HEK293T (cell line): ENCODE measurements at regions not wholly inside any gene's neighbourhood (a gene's known extent, or its start where the extent isn't known, plus 50 kb on each side); places are given as distances from the start of the nearest gene placed in this dataset.

Source experiments
- CTCF ChIA-PET: fragments of 350-600 bp; formaldehyde crosslinking; extraction: SDS; loops from one replicate; lab custom pipeline; 2021; ENCODE audit warnings: antibody characterized with exemption, inconsistent platforms; lab: Yijun Ruan, JAX
- POLR2A ChIA-PET: fragments of 350-600 bp; formaldehyde crosslinking; extraction: SDS; loops from one replicate; lab custom pipeline; 2020; ENCODE audit warnings: antibody characterized with exemption, inconsistent platforms; lab: Yijun Ruan, JAX
- DNase-seq: peaks from one replicate; pipeline ENCODE4 v3.0.0; 2012; ENCODE audit warnings: mixed read lengths; ENCODE audit errors: extremely low spot score
- ARNT ChIP-seq: fragments of 450-650 bp; IDR thresholded peaks from 2 replicates; pipeline ENCODE4 v1.6.1; 2017; ENCODE audit warnings: mild to moderate bottlenecking
- BHLHE40 ChIP-seq: fragments of 450-650 bp; IDR thresholded peaks from 2 replicates; pipeline ENCODE4 v1.6.1; 2016; ENCODE audit warnings: mild to moderate bottlenecking, moderate library complexity, borderline replicate concordance
- CTBP1 ChIP-seq: fragments of 450-650 bp; IDR thresholded peaks from 2 replicates; pipeline ENCODE4 v1.6.1; 2016; ENCODE audit warnings: borderline replicate concordance
- ELF4 ChIP-seq: fragments of 450-650 bp; IDR thresholded peaks from 2 replicates; pipeline ENCODE4 v1.6.1; 2017; ENCODE audit warnings: antibody characterized with exemption
- FOXA1 ChIP-seq: fragments of 450-650 bp; IDR thresholded peaks from 2 replicates; pipeline ENCODE4 v1.6.1; 2016; ENCODE audit warnings: mild to moderate bottlenecking
- FOXK2 ChIP-seq: fragments of 450-650 bp; IDR thresholded peaks from 2 replicates; pipeline ENCODE4 v1.6.1; 2016; ENCODE audit warnings: mild to moderate bottlenecking
- FOXM1 ChIP-seq: fragments of 450-650 bp; IDR thresholded peaks from 2 replicates; pipeline ENCODE4 v1.6.1; 2017; ENCODE audit warnings: mild to moderate bottlenecking, borderline replicate concordance
- HDGF ChIP-seq: fragments of 450-650 bp; IDR thresholded peaks from 2 replicates; pipeline ENCODE4 v1.6.1; 2017; ENCODE audit warnings: antibody characterized with exemption, borderline replicate concordance
- L3MBTL2 ChIP-seq: fragments of 450-650 bp; conservative IDR thresholded peaks from 2 replicates; pipeline ENCODE4 v1.6.1; 2016; ENCODE audit warnings: mild to moderate bottlenecking
- LEF1 ChIP-seq: fragments of 450-650 bp; IDR thresholded peaks from 2 replicates; pipeline ENCODE4 v1.6.1; 2017; ENCODE audit warnings: mild to moderate bottlenecking, borderline replicate concordance
- NFRKB ChIP-seq: fragments of 450-650 bp; IDR thresholded peaks from 2 replicates; pipeline ENCODE4 v1.6.1; 2016; ENCODE audit warnings: mild to moderate bottlenecking, moderate library complexity
- SP1 ChIP-seq: fragments of 450-650 bp; IDR thresholded peaks from 2 replicates; pipeline ENCODE4 v1.6.1; 2017
- SUZ12 ChIP-seq: fragments of 450-650 bp; IDR thresholded peaks from 2 replicates; pipeline ENCODE4 v1.6.1; 2016; ENCODE audit warnings: mild to moderate bottlenecking
- TARDBP ChIP-seq: fragments of 450-650 bp; IDR thresholded peaks from 2 replicates; pipeline ENCODE4 v1.6.1; 2016
- ZNF384 ChIP-seq: fragments of 450-650 bp; IDR thresholded peaks from 2 replicates; pipeline ENCODE4 v1.6.1; 2016
- TF ChIP-seq, protein P1 (sequence below): fragments of 450-650 bp; IDR thresholded peaks from 2 replicates; pipeline ENCODE4 v1.6.1; 2016

DNA sequence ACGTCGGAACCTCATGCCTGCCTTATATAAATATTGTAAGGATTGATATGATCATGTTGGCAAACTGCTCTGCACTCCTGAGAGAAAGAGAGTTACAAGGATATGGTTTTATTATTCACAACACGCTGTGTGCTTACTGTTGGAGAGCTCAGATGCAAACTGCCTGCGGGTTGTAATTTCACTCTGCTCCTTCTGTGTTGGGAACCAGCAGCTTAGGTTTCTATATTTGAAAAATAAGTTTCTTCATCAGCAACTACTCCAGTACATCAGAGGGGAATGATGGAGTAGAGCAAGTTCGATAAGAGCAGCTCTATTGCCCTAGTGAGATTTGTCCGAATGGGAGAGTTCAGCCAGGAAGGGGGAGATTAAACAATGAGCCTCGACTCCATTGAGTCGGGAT lies 106.9 kb upstream of the UBL3 start:
- DNase-seq: no peak
- ChIA-PET POLR2A (no interaction called here), CTCF (no interaction called here)
- TF ChIP-seq FOXK2 (no peak), CTBP1 (no peak), SUZ12 (no peak)
- TF ChIP-seq, protein P1, sequence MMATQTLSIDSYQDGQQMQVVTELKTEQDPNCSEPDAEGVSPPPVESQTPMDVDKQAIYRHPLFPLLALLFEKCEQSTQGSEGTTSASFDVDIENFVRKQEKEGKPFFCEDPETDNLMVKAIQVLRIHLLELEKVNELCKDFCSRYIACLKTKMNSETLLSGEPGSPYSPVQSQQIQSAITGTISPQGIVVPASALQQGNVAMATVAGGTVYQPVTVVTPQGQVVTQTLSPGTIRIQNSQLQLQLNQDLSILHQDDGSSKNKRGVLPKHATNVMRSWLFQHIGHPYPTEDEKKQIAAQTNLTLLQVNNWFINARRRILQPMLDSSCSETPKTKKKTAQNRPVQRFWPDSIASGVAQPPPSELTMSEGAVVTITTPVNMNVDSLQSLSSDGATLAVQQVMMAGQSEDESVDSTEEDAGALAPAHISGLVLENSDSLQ: no peak

DNA sequence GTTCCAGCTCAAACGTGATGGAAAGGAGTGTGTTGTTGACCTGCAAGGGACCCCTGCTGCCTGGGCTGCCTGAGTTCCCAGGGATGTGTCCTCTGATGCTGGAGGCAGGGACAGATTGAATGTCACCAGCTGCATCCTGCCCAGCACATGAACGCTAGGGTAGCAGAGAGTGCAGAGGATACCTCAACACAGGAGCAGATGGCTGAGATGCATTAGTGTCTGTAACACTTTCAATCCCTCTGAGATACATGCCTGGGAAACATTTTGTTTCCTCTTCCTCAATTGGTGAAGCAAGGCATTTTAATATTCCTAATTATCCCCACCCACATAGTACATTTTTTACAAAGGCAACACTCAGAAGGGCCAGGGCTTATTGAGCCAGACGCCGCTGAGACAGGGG lies 106.4 kb upstream of the UBL3 start:
- CTCF ChIA-PET: no interaction called here
- POLR2A ChIA-PET: no interaction called here
- TF ChIP-seq FOXA1 (no peak), L3MBTL2 (no peak), TARDBP (no peak), SP1 (no peak)
- DNase-seq: no peak

DNA sequence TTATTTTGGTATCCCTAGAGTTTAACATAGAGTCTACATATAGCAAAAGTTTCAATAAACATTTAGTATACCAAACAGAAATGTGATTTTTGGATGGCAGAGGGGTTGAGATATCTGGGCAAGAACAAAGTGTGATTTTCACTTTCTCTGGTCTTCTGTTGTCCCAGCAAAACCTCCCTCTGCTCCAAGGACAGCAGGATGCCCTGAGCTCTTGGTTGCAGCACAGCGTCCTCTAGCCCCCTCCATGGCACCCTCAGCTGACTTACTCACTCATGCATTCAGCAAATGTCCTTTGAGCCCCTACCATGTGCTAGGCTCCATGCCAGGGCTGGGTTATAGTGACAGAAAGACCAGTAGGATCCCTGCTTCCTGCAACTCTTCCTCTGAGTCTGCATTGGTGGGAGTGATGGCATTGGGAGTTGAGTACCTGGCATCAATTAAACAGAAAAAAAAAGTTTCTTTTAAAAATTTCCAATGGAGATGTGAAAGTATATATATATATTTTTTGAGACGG lies 104.8 kb upstream of the UBL3 start:
- ChIA-PET POLR2A (no interaction called here), CTCF (no interaction called here)
- DNase-seq: no peak
- TF ChIP-seq FOXK2 (no peak), CTBP1 (no peak), ARNT (no peak), ZNF384 (no peak), SUZ12 (no peak), FOXA1 (no peak), FOXM1 (no peak), NFRKB (no peak), L3MBTL2 (no peak)

DNA sequence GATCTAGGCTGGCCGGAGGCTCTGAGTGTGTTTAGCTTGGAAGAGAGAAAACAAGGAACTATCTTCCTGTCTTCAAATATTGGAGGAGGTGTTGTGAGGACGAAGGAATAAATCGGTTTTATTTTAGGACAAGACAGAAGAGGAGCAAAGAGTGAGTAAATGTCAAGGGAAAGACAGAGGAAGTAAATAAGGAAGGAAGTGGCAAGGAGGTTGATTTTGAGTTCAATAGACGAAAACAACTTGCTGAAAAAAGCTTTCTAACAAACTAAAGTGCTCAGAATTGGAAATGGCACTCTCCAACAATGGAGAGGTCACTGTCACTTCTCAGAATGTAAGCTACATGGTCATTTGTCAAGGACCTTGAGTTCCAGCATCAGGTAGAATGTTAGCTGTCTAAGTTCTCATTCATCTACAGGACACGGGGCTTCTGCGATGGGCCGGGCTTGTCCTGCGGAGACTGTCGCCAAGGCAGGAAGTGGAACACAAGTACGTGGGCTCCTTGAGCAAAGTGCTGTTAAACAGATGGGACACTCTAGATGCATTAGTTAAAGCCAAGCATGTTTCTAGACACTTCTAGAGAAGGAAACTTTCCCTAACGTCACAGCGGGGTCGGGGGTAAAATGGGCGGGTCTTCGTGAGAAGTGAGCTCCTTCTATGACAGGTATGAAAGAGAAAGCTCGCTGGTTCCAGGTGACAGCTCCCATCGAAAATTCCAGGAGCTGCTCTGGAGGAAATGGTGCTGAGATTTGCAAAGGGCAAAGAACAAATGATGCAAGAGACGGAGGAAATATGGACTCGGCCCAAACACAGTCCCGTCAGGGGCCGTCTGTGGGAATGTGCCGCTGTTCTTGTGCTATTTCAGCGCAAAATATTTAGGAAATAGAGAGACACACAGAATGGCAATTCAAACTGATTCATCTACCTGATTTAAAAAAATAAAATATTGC lies 103.9 kb upstream of the UBL3 start:
- POLR2A ChIA-PET: no interaction called here

DNA sequence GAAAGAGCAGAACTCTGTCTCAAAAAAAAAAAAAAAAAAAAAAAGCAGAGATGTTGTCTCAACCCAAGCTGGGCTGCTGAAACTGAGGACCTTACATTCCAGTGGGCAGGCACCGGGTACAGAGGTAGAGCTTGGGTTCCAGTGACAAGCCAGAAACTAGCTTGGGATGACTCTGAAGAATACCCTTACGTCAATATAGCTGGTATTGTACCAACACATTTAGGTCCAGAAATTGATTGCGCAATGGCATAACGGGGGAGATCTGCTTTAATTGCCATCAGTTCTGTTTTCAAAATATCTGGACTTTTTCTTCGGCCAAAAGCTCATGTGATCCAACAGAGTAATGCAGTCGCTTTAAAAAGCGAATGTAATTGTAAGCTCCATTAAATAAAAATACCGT lies 103.1 kb upstream of the UBL3 start:
- POLR2A ChIA-PET: no interaction called here
- no peak for TF ChIP-seq NFRKB
- no peak for TF ChIP-seq SUZ12
- TF ChIP-seq L3MBTL2: no peak
- CTCF ChIA-PET: no interaction called here
- no peak for DNase-seq

More for the DNA sequence above, 103.9 kb upstream of the UBL3 start:
- TF ChIP-seq TARDBP (no peak), NFRKB (no peak), LEF1 (no peak), CTBP1 (no peak), FOXA1 (no peak), FOXK2 (no peak), BHLHE40 (no peak), L3MBTL2 (no peak), SP1 (no peak), ZNF384 (no peak), ARNT (no peak), SUZ12 (no peak), ELF4 (no peak), FOXM1 (no peak), HDGF (no peak)
- TF ChIP-seq, protein P1: no peak
- CTCF ChIA-PET: no interaction called here
- DNase-seq: no peak

DNA sequence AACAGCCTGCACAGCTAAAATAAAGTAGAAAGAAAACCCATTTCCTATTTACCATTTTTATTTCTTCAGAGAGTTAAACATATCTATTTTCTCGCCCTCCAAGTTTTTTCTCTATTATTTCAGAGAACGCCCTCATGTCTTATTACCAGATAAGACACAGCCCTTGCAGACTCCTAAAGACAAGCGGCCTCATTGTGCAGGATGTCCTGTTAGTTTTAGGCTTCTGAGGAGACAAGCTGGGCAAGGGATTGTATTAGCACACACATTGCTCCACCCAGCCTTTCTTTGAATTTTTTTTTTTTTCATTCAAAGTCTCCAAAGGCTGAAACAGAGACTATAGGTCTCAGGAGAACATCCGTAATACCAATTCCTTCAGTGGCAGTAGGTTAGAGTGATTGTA lies 101.8 kb upstream of the UBL3 start:
- CTCF ChIA-PET: no interaction called here

DNA sequence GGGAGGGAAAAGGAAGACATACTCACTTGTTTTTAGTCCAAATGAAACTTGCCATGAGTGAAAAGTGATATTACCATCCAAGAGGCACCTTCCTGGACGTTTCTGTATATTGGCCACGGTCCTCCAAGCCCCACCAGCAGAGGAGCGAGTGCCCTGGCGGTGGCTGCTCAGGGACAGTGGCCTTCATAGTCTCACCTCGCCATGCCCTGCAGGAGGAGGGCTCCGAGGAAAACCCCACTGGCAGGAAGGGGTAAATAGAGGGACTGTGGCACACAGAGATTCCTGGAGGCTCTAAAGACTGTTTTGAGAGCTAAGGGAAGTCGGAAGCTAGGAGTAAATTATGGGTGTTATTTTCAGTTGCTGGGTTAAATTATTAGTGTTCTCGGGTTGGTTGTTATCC lies 98.4 kb upstream of the UBL3 start:
- ChIA-PET POLR2A (no interaction called here), CTCF (no interaction called here)
- no peak for TF ChIP-seq BHLHE40

More for the DNA sequence above, 101.8 kb upstream of the UBL3 start:
- TF ChIP-seq FOXA1 (no peak), FOXK2 (no peak), ELF4 (no peak), TARDBP (no peak)
- no peak for DNase-seq
- POLR2A ChIA-PET: no interaction called here

DNA sequence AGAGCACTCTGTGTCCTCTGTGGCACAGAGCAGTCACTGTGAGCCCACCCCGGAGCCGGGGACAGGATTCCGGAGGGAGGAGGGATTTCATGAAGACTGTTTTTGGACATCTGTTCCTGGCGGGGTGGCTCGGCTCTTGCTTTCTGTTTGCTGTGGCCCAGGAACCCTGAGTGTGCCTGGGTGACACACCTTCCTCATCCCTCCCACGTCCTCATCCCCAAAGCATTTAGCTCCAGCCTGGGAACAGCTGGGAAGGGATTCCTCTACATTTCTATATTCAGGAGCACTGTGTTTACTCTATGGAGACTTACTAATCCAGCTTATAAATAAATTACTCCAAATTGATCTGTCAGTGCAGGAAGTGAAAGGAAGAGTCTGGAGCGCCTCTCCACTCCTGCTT lies 97.8 kb upstream of the UBL3 start:
- CTCF ChIA-PET: no interaction called here
- POLR2A ChIA-PET: no interaction called here
- TF ChIP-seq HDGF: no peak
- no peak for TF ChIP-seq SUZ12
- no peak for DNase-seq

More for the DNA sequence above, 98.4 kb upstream of the UBL3 start:
- DNase-seq: no peak
